LNCaP clone FGC (cell line): ENCODE measurements at regions not wholly inside any gene's neighbourhood (a gene's known extent, or its start where the extent isn't known, plus 50 kb on each side); places are given as distances from the start of the nearest gene placed in this dataset.

ENCODE experiments used
- DNase-seq: peaks from one replicate; pipeline ENCODE4 v3.0.0-alpha.2; 2011; ENCODE audit warnings: low read depth
- H3K4me3 ChIP-seq: 2 replicates; pipeline ENCODE4 v1.5.1; 2011; ENCODE audit warnings: mild to moderate bottlenecking, low read depth, low read length, control low read depth
- CTCF ChIP-seq: IDR thresholded peaks from 2 replicates; pipeline ENCODE4 v1.5.1; 2012; ENCODE audit warnings: mild to moderate bottlenecking; ENCODE audit not compliant: control insufficient read depth, insufficient read depth; ENCODE audit errors: extremely low read depth

GRCh38 chr1:83802023-83802422 is 196.9 kb downstream of the TTLL7 start:
- no peak for TF ChIP-seq CTCF
- no peak for DNase-seq

GRCh38 chr1:83800066-83800465 is 198.9 kb downstream of the TTLL7 start:
- DNase-seq: no peak
- no peak overlapping the region for H3K4me3 ChIP-seq
- no peak for TF ChIP-seq CTCF

More at GRCh38 chr1:83802023-83802422, 196.9 kb downstream of the TTLL7 start:
- H3K4me3 ChIP-seq: no peak overlapping the region

- no peak for DNase-seq
- no peak for TF ChIP-seq CTCF
- H3K4me3 ChIP-seq: no peak overlapping the region
Measured at GRCh38 chr1:83799594-83799993, 199.3 kb downstream of the TTLL7 start.

GRCh38 chr1:83798965-83799364 is 200.0 kb downstream of the TTLL7 start:
- no peak for DNase-seq
- no peak for TF ChIP-seq CTCF

GRCh38 chr1:83796409-83796808 is 202.5 kb downstream of the TTLL7 start:
- no peak for DNase-seq
- TF ChIP-seq CTCF: no peak

More at GRCh38 chr1:83798965-83799364, 200.0 kb downstream of the TTLL7 start:
- H3K4me3 ChIP-seq: no peak overlapping the region

GRCh38 chr1:83794384-83794783 is 204.5 kb downstream of the TTLL7 start:
- no peak for TF ChIP-seq CTCF
- H3K4me3 ChIP-seq: no peak overlapping the region
- no peak for DNase-seq

More at GRCh38 chr1:83796409-83796808, 202.5 kb downstream of the TTLL7 start:
- H3K4me3 ChIP-seq: no peak overlapping the region

GRCh38 chr1:83791821-83792437 is 207.0 kb downstream of the TTLL7 start:
- H3K4me3 ChIP-seq: no peak overlapping the region
- DNase-seq: peak; percentile 49
- TF ChIP-seq CTCF: no peak
